ENCODE measurements at regions not wholly inside any gene's neighbourhood (a gene's known extent, or its start where the extent isn't known, plus 50 kb on each side); places are given as distances from the start of the nearest gene placed in this dataset.
"Not testable (repeated sequence)": the region's sequence is repeated elsewhere in the genome, so short reads cannot be mapped to it uniquely, and the experiment has no call there.

DNA sequence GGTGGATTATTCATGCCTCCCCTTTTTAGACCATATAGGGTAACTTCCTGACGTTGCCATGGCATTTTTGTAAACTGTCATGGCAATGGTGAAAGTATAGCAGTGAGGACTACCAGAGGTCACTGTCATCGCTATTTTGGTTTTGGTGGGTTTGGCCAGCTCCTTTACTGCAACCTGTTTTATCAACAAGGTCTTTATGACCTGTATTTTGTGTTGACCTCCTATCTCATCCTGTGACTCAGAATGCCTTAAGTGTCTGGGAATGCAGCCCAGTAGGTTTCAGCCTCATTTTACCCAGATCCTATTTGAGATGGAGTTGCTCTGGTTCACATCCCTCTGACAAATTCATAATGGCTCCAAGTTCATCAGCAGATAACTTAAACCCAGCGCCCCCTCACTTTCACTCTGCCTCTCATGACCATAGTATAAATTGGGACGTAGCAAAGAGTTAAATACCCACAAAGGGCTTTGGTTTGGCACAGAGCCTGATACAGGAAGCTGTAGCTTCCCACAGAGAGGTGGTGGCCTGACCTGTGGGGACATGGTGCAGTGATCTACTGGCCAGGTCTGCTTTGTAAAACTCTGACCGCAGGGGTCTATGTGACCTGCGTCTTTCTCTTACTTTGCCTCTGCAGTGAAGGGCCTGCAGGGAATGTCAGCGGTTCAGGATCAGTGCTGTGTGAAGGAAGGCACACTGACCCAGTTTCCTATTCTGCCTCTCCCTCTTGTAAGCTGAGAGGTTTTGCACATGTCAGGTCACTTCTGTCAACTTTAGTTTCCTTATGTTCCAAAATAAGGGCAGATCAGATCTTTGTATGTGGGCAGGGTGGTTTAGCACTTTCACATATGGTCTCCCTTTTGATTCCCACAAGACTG, 78.1 kb upstream of the ZNF644 start (continued):
- TF ChIP-seq POLR2AphosphoS5 (IDR thresholded peaks at IDR 0.05; ENCODE audit: low read depth, low read length) (no peak), SIN3A (IDR thresholded peaks at IDR 0.05; ENCODE audit: low read depth) (no peak), ZFX (IDR thresholded peaks at IDR 0.05) (no peak), SP1 (IDR thresholded peaks at IDR 0.05; ENCODE audit: low read depth) (no peak)
- TF ChIP-seq, protein P1, sequence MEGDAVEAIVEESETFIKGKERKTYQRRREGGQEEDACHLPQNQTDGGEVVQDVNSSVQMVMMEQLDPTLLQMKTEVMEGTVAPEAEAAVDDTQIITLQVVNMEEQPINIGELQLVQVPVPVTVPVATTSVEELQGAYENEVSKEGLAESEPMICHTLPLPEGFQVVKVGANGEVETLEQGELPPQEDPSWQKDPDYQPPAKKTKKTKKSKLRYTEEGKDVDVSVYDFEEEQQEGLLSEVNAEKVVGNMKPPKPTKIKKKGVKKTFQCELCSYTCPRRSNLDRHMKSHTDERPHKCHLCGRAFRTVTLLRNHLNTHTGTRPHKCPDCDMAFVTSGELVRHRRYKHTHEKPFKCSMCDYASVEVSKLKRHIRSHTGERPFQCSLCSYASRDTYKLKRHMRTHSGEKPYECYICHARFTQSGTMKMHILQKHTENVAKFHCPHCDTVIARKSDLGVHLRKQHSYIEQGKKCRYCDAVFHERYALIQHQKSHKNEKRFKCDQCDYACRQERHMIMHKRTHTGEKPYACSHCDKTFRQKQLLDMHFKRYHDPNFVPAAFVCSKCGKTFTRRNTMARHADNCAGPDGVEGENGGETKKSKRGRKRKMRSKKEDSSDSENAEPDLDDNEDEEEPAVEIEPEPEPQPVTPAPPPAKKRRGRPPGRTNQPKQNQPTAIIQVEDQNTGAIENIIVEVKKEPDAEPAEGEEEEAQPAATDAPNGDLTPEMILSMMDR (IDR thresholded peaks at IDR 0.05 in 2 of 3, conservative IDR thresholded peaks at IDR 0.05 in 1 of 3; ENCODE audit: borderline replicate concordance in 1 of 3, insufficient read depth in 1 of 3, low read depth in 2 of 3, low read length in 2 of 3): no peak

DNA sequence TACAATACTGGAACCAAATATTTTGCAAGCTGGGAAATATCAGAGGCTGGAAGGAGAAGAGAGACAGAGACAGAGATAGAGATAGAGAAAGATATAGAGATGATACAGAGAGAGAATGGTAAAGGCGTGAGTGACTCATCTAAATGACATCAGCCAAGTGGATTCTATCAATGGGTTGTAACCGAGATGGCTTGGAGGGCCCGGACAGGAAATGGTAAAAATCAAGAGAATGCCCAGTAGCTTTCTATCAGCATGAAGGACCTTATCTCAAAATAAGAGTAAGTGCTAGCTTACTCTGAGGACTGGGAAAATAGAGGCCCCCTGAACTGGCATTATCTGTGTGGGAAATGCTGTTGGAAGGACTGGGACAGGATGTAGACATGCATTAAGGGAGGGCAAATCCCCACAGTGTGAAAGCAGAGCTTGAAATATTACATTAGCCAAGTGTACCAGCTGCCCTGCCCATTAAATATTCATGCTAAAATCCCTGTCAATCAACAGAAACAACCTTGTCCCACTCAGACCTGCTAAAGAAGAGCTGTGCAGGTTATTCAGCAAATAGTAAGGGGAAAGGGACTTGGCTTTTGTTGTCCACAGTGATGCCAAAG, 76.6 kb upstream of the ZNF644 start:
- Histone ChIP-seq H3K4me1 (ENCODE audit: control insufficient read depth in 1 of 2, insufficient read depth in 2 of 2, low read length in 2 of 2) (peaks cover 0 to 19% of the 10 kb centered on the region in 2 experiments; a peak in 3 of 4 replicates), H4K20me1 (ENCODE audit: insufficient read depth) (no peaks in the 10 kb centered on the region), H3K9me3 (ENCODE audit: control insufficient read depth in 1 of 2, insufficient read depth in 1 of 2, low read depth in 1 of 2, low read length in 2 of 2) (no peaks in the 10 kb centered on the region), H3K27me3 (ENCODE audit: insufficient read depth, low read length) (no peaks in the 10 kb centered on the region), H3K36me3 (ENCODE audit: control insufficient read depth in 1 of 2, insufficient read depth in 2 of 2, low read length in 2 of 2) (no peaks in the 10 kb centered on the region), H3K4me2 (ENCODE audit: low read length) (peak overlapping the region; percentile 26; the same call in 1 of the 2 replicates), H3K9me2 (ENCODE audit: insufficient read depth) (no peaks in the 10 kb centered on the region), H2AFZ (ENCODE audit: low read depth, low read length, poor library complexity, severe bottlenecking) (peak overlapping the region; percentile 16), H3K4me3 (replicated peaks in 1 of 2; ENCODE audit: low read depth in 1 of 2, low read length in 2 of 2) (no peak overlapping the region), H3K27ac (ENCODE audit: low read depth, low read length) (no peak overlapping the region), H3K79me2 (ENCODE audit: insufficient read depth, low read length) (no peaks in the 10 kb centered on the region), H3K9ac (ENCODE audit: low read length) (no peak overlapping the region)
- no TSS peak for BruUV-seq (replicated peaks)
- ATAC-seq (no peak), DNase-seq (ENCODE audit: low read depth, low spot score) (no peak)
- TF ChIP-seq YY1 (IDR thresholded peaks at IDR 0.05; ENCODE audit: extremely low read depth, insufficient replicate concordance, low read depth, low read length) (no peak), JUND (IDR thresholded peaks at IDR 0.05) (no peak), RAD21 (IDR thresholded peaks at IDR 0.05; ENCODE audit: low read depth) (no peak), FOSL1 (IDR thresholded peaks at IDR 0.05; ENCODE audit: low read depth) (0 out of 2 replicates have a peak, but pooled peaks have one; percentile 10), POLR2AphosphoS5 (IDR thresholded peaks at IDR 0.05; ENCODE audit: low read depth, low read length) (no peak), CEBPB (IDR thresholded peaks at IDR 0.05; ENCODE audit: low read depth) (no peak), EZH2phosphoT487 (IDR thresholded peaks at IDR 0.05; ENCODE audit: borderline replicate concordance) (no peak)
- TF ChIP-seq, protein P1 (IDR thresholded peaks at IDR 0.05 in 2 of 3, conservative IDR thresholded peaks at IDR 0.05 in 1 of 3; ENCODE audit: borderline replicate concordance in 1 of 3, insufficient read depth in 1 of 3, low read depth in 2 of 3, low read length in 2 of 3): no peak
- ChIA-PET CTCF (no interaction called here), POLR2A (no interaction called here), RAD21 (ENCODE audit: low non-redundant PET in 1 of 2, low total read pairs in 2 of 2, uncharacterized antibody in 2 of 2, unreplicated experiment in 2 of 2) (no interaction called here)
- intact Hi-C loops (cut with micrococcal nuclease): no loop called here

DNA sequence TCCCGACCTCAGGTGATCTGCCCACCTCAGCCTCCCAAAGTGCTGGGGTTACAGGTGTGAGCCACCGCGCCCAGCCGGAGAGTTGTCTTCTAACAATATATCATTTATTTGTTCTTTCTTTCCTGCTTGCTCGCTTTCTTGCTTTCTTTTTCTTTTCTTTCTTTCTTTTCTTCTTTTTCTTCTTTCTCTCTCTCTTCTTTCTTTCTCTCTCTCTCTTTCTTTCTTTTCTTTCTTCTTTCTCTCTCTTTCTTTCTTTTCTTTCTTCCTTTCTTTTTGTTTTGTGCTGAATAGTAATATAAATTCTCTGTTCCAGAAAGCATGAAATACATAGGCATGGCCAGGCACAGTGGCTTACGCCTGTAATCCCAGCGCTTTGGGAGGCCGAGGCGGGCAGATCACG, 73.5 kb upstream of the ZNF644 start:
- DNase-seq (ENCODE audit: low read depth, low spot score); H3K4me3 ChIP-seq (replicated peaks in 1 of 2; ENCODE audit: low read depth in 1 of 2, low read length in 2 of 2); H3K79me2 ChIP-seq (ENCODE audit: insufficient read depth, low read length); H3K9me3 ChIP-seq (ENCODE audit: control insufficient read depth in 1 of 2, insufficient read depth in 1 of 2, low read depth in 1 of 2, low read length in 2 of 2); ATAC-seq; H3K27ac ChIP-seq (ENCODE audit: low read depth, low read length); H2AFZ ChIP-seq (ENCODE audit: low read depth, low read length, poor library complexity, severe bottlenecking); H4K20me1 ChIP-seq (ENCODE audit: insufficient read depth); CTCF ChIA-PET; intact Hi-C loops (cut with micrococcal nuclease); H3K4me2 ChIP-seq (ENCODE audit: low read length); POLR2A ChIA-PET; H3K9ac ChIP-seq (ENCODE audit: low read length); H3K27me3 ChIP-seq (ENCODE audit: insufficient read depth, low read length); RAD21 ChIA-PET (ENCODE audit: low non-redundant PET in 1 of 2, low total read pairs in 2 of 2, uncharacterized antibody in 2 of 2, unreplicated experiment in 2 of 2); H3K36me3 ChIP-seq (ENCODE audit: control insufficient read depth in 1 of 2, insufficient read depth in 2 of 2, low read length in 2 of 2); H3K9me2 ChIP-seq (ENCODE audit: insufficient read depth); BruUV-seq (replicated peaks): not testable (repeated sequence)
- H3K4me1 ChIP-seq (ENCODE audit: control insufficient read depth in 1 of 2, insufficient read depth in 2 of 2, low read length in 2 of 2): peaks cover 3 to 27% of the 10 kb centered on the region in 2 experiments; a peak in 3 of 4 replicates
